Skin epidermis (tissue), 12 donors: ENCODE measurements at regions not wholly inside any gene's neighbourhood (a gene's known extent, or its start where the extent isn't known, plus 50 kb on each side); places are given as distances from the start of the nearest gene placed in this dataset.

Experiments used
- H3K27ac ChIP-seq, 21 experiments: fragments of 200-600 bp; sonication (generic) in 11 of 21; one replicate each; pipeline ENCODE4 v1.5.0; 2020; ENCODE audit warnings: mild to moderate bottlenecking in 3 of 21, inconsistent platforms in 2 of 21, moderate library complexity in 2 of 21
- H3K4me3 ChIP-seq, 7 experiments: fragments of 200-600 bp; sonication (generic) in 2 of 7; one replicate each; pipeline ENCODE4 v1.5.0; 2020; ENCODE audit warnings: inconsistent platforms in 2 of 7, mild to moderate bottlenecking in 2 of 7, moderate library complexity in 1 of 7

DNA sequence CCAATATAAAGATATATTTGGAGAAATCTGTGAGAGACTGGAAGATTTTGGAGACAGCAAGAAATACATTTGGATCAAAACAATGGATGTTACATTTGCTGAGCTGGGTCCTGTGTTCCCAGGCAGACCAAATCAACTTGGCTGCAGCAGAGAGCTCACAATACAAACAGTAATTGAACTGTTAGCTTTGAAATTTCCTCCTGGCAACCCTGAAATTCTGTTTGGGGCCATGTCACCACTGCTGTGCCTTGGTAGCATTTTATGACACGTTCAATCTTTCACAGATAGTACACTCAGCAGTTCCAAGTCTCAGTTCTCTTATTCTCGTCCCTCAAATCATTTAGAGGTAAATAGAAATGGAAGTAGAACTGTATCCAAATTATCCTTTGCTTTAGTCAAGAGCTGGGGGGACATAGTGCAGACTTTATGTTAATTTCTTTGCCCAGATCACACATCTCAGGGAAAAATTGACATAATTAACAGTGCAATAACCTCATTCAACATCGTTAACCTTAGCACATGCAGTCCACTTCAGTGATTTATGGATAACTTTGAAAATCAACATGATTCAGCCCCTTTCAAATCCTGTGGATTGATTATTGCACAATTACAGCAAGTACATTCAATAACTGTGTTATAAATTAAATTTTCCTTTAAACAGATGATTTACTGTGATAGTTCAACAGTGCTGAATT is 277.4 kb upstream of the MC4R start:
- no peak overlapping the region for H3K4me3 ChIP-seq
- H3K27ac ChIP-seq: no peak overlapping the region

DNA sequence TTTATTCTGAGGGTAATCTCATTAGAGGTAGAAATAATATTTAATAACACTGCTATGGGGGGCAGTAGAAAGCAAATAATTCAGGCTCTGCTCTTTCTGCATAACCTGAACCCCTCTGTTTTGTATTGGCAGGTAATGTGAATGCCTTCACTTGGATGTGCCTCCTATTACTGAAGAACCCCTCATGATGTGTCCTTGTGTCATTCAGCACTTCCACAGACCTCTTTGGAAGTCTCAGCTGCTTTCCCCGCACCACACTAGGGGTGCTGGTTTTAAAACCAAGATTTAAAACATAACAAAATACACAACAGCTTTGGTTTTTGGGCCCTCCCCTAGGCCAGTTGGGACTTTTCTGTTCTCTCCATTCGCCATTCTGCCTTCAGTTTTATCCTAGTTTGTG is 281.7 kb upstream of the MC4R start:
- no peak overlapping the region for H3K4me3 ChIP-seq

DNA sequence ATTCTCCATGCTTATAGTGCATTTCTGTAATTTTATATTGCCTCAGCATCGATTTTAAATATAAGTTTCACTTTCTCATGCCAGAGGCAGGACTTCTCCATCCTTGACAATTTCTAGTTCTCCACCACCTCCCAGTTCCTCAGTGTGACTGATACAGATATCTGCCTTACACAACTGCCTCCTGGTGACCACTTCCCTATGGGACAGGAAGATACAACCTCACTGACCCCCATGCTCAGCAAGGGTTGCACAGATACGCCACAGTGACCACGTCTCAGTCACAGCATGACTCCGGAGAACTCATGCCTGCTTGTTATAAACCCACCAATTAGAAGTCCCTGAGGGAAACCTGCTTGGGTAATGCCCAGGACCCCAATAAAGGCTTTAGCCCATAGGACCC is 284.0 kb upstream of the MC4R start:
- Histone ChIP-seq H3K4me3 (no peak overlapping the region), H3K27ac (no peak overlapping the region)

More for the DNA sequence above, 281.7 kb upstream of the MC4R start:
- no peak overlapping the region for H3K27ac ChIP-seq

DNA sequence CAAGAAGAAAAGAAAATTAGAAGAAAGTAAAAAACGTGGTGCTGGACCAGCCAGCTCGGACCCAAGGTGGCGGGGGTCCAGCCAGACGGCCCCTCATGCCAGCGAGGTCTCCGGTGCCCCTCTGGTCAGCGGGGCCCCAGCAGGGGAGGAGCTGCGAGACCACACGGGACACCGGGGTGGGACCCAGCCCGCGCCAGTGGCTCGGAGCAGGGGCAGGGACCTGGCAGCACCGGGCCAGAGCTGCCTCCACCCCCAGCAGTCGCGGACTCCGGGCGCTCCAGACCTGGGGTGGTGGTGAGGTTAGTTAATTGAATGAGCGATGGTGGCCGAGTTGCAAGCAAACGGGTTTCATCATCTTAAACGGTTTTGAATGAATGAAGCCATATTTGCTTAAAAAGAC is 289.9 kb upstream of the MC4R start:
- Histone ChIP-seq H3K27ac (no peak overlapping the region), H3K4me3 (no peak overlapping the region)

DNA sequence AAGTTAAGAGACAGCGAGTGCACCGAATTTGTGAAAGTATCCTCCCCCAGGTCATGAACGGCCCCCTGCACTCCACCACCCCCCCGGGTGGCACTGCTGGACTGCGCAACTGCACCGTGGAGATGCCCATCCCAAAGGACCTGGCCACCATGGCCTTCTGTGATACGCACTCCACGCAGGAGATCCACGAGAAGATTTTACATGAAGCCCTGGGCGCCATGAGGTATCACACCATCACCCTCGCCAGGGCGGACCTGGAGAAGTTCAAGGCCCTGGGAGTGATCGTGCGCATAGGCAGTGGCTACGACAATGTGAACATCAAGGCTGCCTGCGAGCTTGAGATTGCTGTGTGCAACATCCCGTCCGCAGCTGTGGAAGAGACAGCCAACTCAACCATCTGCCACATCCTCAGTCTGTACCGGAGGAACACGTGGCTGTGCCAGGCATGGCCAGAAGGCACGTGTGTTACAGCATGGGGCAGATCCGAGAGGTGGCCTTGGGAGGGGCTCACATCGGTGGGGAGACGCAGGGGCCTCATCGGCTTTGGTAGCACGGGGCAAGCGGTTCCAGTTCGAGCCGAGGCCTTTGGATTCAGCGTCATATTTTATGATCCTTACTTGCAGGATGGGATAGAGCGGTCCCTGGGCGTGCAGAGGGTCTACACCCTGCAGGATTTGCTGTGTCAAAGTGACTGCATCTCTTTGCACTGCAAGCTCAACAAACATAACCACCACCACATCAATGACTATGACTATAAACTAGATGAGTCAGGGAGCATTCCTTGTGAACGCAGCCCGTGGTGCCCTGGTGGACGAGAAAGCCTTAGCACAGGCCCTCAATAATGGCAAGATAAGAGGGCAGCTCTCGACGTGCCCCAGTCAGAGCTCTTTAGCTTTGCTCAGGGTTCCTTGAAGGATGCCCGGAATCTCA is 290.8 kb upstream of the MC4R start:
- no peak overlapping the region for H3K4me3 ChIP-seq
- no peak overlapping the region for H3K27ac ChIP-seq

DNA sequence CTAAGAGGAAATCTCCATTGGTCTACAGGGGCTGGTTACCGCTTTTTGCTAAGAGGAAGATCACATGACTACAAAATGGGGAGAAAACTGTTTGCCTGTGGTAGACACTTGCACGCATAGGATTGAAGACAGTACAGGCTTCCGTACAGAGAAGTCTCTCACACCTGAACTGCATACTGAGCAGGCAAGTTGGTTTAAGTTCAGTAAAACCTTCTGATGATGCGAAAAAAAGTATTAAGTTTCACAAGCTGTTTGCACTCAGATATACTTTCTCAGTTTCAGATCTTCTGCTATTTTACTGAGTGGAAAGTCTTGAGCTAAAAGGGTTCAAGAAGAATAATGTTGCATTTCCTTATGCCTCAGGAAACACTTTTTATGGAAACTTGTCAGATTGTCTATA is 292.2 kb upstream of the MC4R start:
- Histone ChIP-seq H3K4me3 (no peak overlapping the region), H3K27ac (no peak overlapping the region)

DNA sequence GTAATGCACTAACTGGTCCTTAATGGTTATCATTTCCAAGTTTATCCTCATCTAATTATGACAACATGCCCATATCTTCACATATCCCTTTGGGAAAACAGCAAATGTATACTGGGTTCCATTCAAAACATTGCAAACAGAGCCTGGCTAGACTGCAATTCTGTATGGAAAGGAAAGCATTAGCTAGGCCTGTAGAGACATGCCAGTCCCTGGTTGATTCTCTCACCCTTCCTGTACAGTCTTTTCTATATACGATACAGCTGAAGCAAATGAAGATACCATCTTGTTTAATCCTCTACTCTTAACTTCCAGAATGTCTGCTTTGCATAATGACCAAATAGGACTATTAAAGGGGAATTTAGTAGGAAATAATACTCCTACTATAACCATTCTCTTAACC is 294.4 kb upstream of the MC4R start:
- Histone ChIP-seq H3K27ac (no peak overlapping the region), H3K4me3 (no peak overlapping the region)

DNA sequence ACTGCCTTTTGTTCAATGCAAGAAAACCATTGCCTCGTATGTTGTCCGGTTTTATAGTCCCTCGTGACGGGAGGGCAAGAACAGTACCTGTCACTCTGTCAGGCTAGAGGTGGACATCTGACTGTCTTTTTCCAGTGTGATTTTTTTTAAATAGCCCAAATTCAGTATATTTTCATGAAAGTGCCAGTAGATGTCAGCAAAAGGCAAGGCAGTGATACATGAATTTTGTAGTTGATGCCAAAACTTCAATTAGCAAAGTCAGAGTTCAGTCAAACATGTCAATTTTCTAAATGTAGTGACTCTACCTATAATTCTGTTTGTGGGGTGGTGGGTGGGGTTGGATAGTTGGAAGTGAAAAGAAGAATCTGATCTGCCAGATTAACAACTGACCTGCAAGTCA is 296.0 kb upstream of the MC4R start:
- Histone ChIP-seq H3K27ac (no peak overlapping the region), H3K4me3 (no peak overlapping the region)

DNA sequence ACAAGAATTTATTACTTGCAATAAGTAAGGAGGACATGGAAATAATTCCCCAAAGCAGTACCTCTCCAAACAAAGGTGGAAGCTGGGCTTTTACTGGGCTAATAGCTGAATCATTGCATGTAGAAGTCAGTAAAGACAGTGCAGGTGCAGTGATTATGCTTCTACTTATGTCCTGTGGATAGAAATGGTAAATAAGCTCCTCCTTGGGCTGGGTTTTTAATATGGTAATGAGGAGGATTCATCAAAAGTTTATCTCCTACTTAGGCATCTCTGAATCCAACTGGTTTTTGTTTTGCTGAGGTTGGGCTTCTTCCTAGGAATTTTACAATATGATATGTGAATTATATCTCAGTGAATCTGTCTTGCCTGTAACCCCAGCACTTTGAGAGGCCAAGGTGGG is 297.4 kb upstream of the MC4R start:
- Histone ChIP-seq H3K4me3 (no peak overlapping the region), H3K27ac (no peak overlapping the region)

DNA sequence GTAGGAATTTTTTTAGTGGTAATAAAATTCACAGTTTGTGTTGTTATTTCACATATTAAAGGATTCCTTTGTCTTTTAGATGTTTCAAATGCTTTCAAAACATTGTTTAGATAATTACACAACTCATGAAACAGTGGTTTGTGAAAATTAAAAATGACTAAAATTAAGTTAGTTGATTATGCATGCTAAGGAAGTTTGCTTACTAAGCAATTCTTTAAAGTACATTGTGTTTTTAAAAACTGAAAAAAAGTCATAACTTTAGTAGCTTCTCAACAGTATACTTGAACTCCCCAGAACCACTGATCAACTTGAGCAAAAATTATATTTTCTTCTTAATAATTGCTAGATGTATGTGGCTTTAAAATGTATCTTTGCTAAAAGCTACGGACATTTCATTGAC is 298.4 kb upstream of the MC4R start:
- Histone ChIP-seq H3K27ac (no peak overlapping the region), H3K4me3 (no peak overlapping the region)

DNA sequence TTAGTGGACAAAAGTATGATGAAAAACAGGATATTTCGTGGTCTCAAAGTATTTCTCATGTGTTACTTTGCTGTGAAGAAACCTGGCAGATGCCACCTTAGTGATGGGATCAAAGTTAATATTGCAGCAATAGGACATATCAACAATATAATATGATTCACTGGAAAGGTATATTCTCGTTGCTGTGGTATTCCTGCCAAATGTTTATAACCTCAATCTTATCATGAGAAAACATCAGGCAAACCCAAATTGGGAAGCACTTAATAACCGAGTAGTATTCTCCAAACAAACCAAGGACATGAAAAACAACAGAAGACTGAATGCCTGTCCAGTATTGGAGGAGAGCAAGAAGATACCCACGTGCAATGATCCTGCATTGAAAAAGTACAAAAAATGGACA is 302.6 kb upstream of the MC4R start:
- H3K4me3 ChIP-seq: no peak overlapping the region
- no peak overlapping the region for H3K27ac ChIP-seq

DNA sequence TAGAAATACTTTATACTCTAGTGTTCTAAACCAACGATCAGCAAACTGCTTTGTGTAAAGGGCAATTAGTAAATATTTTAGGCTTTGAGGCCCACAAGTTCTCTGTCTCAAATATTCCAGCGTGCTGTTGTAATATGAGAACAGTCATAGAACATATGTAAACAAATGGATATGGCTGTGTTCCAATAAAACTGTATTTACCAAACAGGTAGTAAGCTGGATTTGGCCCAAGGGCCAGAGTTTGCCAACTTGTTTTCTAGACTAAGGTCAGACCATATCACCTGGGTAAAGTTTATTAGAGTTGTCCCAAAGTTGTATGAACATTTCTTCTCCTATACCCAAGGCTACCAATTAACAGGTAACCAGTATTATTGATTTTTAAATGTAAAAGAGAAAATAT is 303.2 kb upstream of the MC4R start:
- H3K4me3 ChIP-seq: no peak overlapping the region
- H3K27ac ChIP-seq: no peak overlapping the region

DNA sequence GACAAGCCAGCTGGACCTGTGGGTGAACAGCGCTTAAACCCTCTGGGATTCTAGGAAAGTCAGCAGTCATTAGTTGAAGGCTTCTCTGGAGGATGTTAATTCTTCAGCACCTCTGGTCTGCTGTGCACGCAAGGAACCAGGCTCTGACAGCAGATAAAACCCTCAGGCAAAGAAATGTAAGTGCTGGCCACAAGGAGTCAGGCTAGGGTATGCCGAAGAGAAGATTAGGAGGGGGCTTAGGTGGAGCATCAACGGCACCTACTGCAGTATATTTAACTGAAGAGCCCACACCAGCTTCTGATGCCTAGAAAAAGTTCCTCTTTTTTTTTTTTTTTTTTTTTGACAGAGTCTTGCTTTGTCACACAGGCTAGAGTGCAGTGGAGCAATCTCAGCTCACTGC is 304.2 kb upstream of the MC4R start:
- Histone ChIP-seq H3K4me3 (no peak overlapping the region), H3K27ac (no peak overlapping the region)

DNA sequence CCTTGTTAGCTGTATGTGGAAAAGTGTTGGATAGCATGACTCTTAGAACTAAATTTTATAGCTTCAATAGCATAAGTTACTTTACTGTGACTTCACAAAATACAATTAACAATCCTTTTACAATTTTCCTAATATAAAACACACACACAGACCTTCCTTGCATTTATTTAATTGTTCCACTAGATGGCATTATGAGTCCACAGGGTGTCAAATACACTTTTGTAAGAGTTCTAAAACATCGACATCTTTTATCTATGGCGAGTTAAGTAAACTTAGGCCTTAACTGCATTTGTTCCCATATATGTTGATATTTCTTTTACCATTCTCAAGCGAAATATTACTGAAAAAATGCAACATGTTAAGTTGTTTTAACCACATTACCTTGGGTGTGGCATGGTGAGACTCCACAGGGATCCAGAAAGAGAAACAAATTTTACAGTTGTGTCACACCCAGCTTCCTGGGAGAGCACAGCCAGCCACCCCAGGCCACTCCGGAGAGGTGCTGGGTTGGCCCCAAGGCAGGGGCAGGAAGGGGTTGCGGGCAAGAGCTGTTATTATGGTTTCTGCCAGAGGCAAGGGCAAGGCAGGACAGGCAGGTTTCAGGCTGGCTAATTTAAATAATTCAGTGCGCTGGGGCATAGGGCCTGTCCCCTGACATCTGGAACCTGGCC is 312.4 kb upstream of the MC4R start:
- no peak overlapping the region for H3K4me3 ChIP-seq
- H3K27ac ChIP-seq: no peak overlapping the region

DNA sequence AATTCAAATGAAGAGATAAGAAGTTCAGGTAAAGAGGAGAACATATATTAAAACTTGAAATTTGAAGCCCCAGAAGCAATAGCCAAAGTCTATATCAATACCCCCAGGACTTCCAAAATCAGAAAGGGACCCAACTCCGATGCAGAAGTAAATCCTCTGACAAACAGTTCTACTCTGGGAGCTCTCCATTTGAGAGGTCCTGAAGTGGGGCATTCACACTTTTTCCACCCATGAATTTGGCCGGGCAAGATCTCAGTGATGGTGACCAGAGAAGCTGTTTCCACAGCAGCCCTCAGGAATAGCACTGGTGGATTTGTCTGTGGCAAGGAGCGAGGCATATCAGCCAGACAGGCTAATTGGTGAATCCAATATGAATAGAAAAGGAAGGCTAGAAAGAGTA is 313.6 kb upstream of the MC4R start:
- no peak overlapping the region for H3K27ac ChIP-seq
- H3K4me3 ChIP-seq: no peak overlapping the region

DNA sequence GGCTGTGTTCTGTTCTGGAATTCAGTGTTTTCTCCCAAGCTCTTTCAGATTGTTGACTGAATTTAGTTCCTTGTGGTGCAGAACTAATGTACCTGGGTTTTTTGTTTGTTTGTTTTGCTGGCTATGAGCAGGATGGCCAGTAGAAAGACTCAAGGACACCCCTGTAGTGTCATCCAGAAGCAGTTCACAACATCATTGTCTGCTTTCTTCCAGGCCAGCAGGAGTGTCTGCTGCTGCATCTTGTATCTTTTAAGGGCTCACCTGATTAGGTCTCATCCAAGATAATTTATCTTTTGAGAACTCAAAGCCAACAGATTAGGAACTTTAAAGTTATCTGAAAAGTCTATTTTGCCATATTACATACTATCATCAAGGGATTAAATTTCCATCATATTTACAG is 318.5 kb upstream of the MC4R start:
- H3K27ac ChIP-seq: no peak overlapping the region
- H3K4me3 ChIP-seq: no peak overlapping the region

DNA sequence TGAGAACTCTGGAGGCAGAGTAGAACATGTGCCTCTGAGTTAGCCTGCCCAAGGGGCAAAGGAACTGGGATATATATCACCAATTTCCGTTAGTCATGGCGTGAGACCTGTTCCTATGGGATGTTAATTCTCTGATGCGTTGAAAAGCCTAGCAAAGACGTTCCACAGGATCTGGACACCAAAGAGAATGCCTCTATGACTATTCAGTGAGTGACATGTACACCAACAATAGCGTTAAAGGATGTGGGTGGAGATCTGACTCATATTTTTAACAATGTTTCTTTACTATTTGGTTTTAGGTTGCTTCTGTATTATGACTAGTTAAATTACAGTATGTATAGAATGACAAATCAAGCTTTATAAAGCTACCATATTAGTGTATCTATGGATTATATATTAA is 320.9 kb upstream of the MC4R start:
- Histone ChIP-seq H3K4me3 (no peak overlapping the region), H3K27ac (no peak overlapping the region)

DNA sequence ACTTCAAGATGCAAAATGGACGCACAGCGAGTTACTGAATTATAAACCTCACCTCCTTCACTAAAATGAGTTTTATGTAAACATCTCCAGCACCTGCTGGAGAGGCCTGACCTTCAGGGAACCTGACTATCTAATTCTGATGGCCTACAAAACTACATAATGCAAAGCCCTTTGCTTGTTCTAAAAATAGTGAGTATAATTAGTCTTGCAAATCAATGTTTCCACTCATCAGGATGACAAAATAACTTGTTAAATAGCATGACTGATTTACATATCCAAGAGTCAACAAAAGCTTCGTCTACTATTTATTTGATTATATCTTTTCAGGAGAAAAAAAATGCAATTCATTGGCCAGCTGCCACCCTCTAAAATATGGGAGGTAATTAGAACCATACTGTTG is 326.3 kb upstream of the MC4R start:
- Histone ChIP-seq H3K4me3 (no peak overlapping the region), H3K27ac (no peak overlapping the region)

DNA sequence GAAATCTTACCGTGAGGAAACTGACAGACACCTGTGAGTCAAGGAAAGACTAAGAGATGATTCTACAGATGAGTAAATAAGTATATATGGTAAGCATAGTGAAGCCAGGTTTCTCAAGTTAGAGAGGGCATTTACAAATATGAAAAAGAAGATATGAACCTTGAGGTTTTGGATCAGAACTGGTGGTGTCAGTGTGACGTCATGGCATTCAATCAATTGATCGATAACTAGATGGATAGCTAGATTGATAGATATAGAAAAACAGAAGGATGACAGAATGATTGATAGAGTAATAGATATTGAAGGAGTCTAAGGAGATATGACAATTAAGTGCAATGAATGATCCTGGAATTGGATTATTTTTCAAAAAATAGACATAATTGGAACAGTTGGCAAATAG is 350.2 kb upstream of the MC4R start:
- Histone ChIP-seq H3K4me3 (no peak overlapping the region), H3K27ac (no peak overlapping the region)

DNA sequence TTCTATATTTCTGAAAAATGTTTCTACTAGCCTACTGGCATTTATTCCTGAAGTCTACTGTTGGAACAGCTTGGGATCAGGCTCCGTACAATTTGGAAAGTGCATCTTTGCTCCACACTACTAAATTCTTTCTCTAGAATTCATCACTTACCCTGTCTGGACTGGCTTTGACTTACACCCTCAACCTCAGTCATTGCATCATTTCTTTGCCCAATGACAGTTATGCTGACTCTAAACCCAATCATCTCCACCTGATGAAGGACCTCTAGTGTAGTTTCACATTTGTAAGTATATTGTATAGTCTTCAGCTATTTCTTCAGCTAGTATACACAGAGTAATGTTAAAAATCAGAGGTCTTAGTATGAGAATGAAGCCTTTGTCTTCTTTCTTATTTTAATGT is 359.6 kb upstream of the MC4R start:
- no peak overlapping the region for H3K27ac ChIP-seq
- H3K4me3 ChIP-seq: no peak overlapping the region

DNA sequence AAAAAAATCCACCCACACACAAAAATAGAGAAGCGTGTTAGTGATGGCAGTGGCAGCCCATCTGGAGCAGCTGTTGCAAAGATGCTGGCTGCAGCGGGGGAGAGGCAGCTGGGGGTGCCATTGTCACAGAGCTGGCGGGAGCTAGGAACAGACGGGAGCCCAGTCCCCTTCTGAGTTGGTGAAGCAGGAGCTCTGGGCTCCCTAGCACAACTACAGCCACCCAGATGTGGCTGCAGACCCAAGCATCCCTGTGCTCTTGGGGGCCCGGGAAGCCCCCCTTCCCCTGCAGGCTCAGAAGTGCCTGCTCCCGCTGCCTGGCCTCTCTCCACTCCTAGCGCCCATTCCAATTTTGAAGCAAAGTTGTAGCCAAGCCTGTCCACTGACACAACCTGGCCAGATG is 366.6 kb upstream of the MC4R start:
- no peak overlapping the region for H3K4me3 ChIP-seq

More for the DNA sequence above, 366.6 kb upstream of the MC4R start:
- H3K27ac ChIP-seq: no peak overlapping the region
